Germinal center (tissue), 1 donor: ENCODE measurements at regions not wholly inside any gene's neighbourhood (a gene's known extent, or its start where the extent isn't known, plus 50 kb on each side); places are given as distances from the start of the nearest gene placed in this dataset.

Experiments
- DNase-seq: peaks from one replicate; pipeline ENCODE4 v3.0.0; 2012; ENCODE audit warnings: mixed read lengths, low spot score

- no peak for DNase-seq
These were observed 63.0 kb downstream of the C5orf15 start for GRCh38 chr5:133905424-133905823.

GRCh38 chr5:133904641-133905040, 63.8 kb downstream of the C5orf15 start:
- no peak for DNase-seq

GRCh38 chr5:133902511-133903118, 65.8 kb downstream of the C5orf15 start:
- DNase-seq = no peak

- no peak for DNase-seq
These were observed 67.7 kb downstream of the C5orf15 start for GRCh38 chr5:133900534-133901270.

- no peak for DNase-seq
These were observed 68.9 kb downstream of the C5orf15 start for GRCh38 chr5:133899506-133899905.

- no peak for DNase-seq
These were observed 70.0 kb downstream of the C5orf15 start for GRCh38 chr5:133898440-133898839.

GRCh38 chr5:133897431-133897830, 71.0 kb downstream of the C5orf15 start:
- peak; percentile 44 for DNase-seq

- no peak for DNase-seq
These were observed 71.6 kb downstream of the C5orf15 start for GRCh38 chr5:133896873-133897272.

GRCh38 chr5:133895979-133896845, 72.2 kb downstream of the C5orf15 start:
- no peak for DNase-seq

GRCh38 chr5:133894143-133894542, 74.3 kb downstream of the C5orf15 start:
- no peak for DNase-seq

GRCh38 chr5:133892774-133893173, 75.7 kb downstream of the C5orf15 start:
- no peak for DNase-seq

- no peak for DNase-seq
These were observed 76.1 kb downstream of the C5orf15 start for GRCh38 chr5:133892306-133892705.

- no peak for DNase-seq
These were observed 77.0 kb downstream of the C5orf15 start for GRCh38 chr5:133891390-133891789.

- no peak for DNase-seq
These were observed 77.6 kb downstream of the C5orf15 start for GRCh38 chr5:133890776-133891280.

- no peak for DNase-seq
These were observed 78.1 kb downstream of the C5orf15 start for GRCh38 chr5:133890314-133890713.

- DNase-seq = no peak
These were observed 79.0 kb downstream of the C5orf15 start for GRCh38 chr5:133889271-133889905.

- no peak for DNase-seq
These were observed 79.8 kb downstream of the C5orf15 start for GRCh38 chr5:133888625-133888991.

- no peak for DNase-seq
These were observed 82.9 kb downstream of the C5orf15 start for GRCh38 chr5:133885566-133885965.

GRCh38 chr5:133884569-133885311, 83.7 kb downstream of the C5orf15 start:
- no peak for DNase-seq

GRCh38 chr5:133883916-133884315, 84.5 kb downstream of the C5orf15 start:
- DNase-seq = no peak

GRCh38 chr5:133882846-133883245, 85.6 kb downstream of the C5orf15 start:
- DNase-seq = no peak

GRCh38 chr5:133882389-133882695, 86.1 kb downstream of the C5orf15 start:
- DNase-seq = no peak
